MG63 (cell line): ENCODE measurements at regions not wholly inside any gene's neighbourhood (a gene's known extent, or its start where the extent isn't known, plus 50 kb on each side); places are given as distances from the start of the nearest gene placed in this dataset.

Source experiments
- DNase-seq: peaks from one replicate; pipeline ENCODE4 v3.0.0-alpha.2; 2020
- H3K27me3 ChIP-seq: fragments of 250-450 bp; sonication (Bioruptor Pico); 2 replicates; pipeline ENCODE4 v1.5.1; 2020; ENCODE audit warnings: mild to moderate bottlenecking, moderate library complexity
- H3K36me3 ChIP-seq: fragments of 250-450 bp; sonication (Bioruptor Pico); 2 replicates; pipeline ENCODE4 v1.5.1; 2020; ENCODE audit warnings: mild to moderate bottlenecking, moderate library complexity
- H3K4me3 ChIP-seq: fragments of 250-450 bp; sonication (Bioruptor Pico); 2 replicates; pipeline ENCODE4 v1.5.1; 2020; ENCODE audit warnings: mild to moderate bottlenecking, moderate library complexity
- H3K9me3 ChIP-seq: fragments of 250-450 bp; sonication (Bioruptor Pico); 2 replicates; pipeline ENCODE4 v1.5.1; 2020; ENCODE audit warnings: mild to moderate bottlenecking, moderate library complexity

- H3K4me3 ChIP-seq: no peak overlapping the region
- DNase-seq: no peak
Measured at GRCh38 chr20:7490288-7490687, 450.0 kb downstream of the HAO1 start.

DNA sequence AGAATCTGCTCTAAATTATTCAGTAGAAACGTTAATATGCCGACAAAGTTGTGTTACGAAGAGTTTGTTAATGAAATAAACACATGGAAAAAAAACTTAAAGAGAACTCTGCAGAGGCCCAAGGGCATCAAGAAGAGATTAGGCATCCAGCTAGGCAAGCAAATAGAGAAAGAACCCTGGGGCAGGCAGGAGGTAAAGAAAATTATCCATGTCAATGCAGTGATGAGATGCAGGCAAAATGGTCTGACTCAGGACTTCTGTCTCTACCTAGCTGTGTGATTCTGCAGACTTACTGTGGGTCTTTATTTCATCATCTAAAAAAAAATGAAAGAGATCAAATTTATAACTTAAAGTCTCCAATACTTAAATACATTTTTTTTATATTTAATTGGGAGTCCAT, 448.0 kb downstream of the HAO1 start:
- no peaks in the 10 kb centered on the region for H3K36me3 ChIP-seq
- H3K27me3 ChIP-seq: no peaks in the 10 kb centered on the region
- DNase-seq: no peak
- H3K9me3 ChIP-seq: 0 out of 2 replicates have a peak, but pooled peaks cover 4% of the 10 kb centered on the region
- H3K4me3 ChIP-seq: no peak overlapping the region

More at GRCh38 chr20:7490288-7490687, 450.0 kb downstream of the HAO1 start:
- Histone ChIP-seq H3K36me3 (no peaks in the 10 kb centered on the region), H3K27me3 (no peaks in the 10 kb centered on the region), H3K9me3 (0 out of 2 replicates have a peak, but pooled peaks cover 4% of the 10 kb centered on the region)

- H3K9me3 ChIP-seq: 0 out of 2 replicates have a peak, but pooled peaks cover 4% of the 10 kb centered on the region
- H3K27me3 ChIP-seq: no peaks in the 10 kb centered on the region
- no peak overlapping the region for H3K4me3 ChIP-seq
- no peak for DNase-seq
- no peaks in the 10 kb centered on the region for H3K36me3 ChIP-seq
Measured at GRCh38 chr20:7493311-7493710, 446.9 kb downstream of the HAO1 start.

DNA sequence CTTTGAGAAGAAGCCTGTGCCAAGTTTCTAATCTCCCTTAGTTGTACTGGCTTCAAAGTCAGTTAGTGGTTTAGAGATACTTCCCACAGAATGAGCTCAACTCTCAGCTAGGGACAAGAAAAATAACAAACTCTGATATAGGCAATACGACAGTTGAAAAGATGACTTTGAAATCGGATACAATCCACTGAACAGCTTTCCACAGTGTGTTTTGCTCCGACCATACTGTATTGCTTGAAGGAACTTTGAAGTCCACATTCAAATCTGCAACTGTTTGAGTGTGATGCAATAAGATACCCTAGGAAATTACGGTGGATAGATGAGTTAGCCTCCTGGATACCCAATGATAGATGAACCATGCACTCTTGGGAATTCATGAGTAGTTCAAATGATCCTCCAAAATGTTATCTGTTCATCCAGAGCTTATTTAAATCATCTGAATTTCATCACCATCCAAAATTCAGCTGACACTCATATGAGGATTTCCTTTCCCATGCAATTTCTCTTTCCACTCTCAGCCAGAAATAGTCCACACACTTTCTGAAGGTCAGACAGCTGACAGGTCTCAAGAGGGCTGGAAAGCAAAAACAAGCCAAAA, 443.8 kb downstream of the HAO1 start:
- no peak for DNase-seq
- H3K9me3 ChIP-seq: 0 out of 2 replicates have a peak, but pooled peaks cover 4% of the 10 kb centered on the region
- no peaks in the 10 kb centered on the region for H3K36me3 ChIP-seq
- no peak overlapping the region for H3K4me3 ChIP-seq
- H3K27me3 ChIP-seq: no peaks in the 10 kb centered on the region

GRCh38 chr20:7497985-7498384, 442.3 kb downstream of the HAO1 start:
- H3K4me3 ChIP-seq: no peak overlapping the region
- 0 out of 2 replicates have a peak, but pooled peaks cover 4% of the 10 kb centered on the region for H3K9me3 ChIP-seq
- H3K36me3 ChIP-seq: no peaks in the 10 kb centered on the region
- H3K27me3 ChIP-seq: no peaks in the 10 kb centered on the region
- peak; percentile 23 for DNase-seq

- 0 out of 2 replicates have a peak, but pooled peaks cover 2% of the 10 kb centered on the region for H3K9me3 ChIP-seq
- no peaks in the 10 kb centered on the region for H3K36me3 ChIP-seq
- H3K4me3 ChIP-seq: no peak overlapping the region
- no peak for DNase-seq
- no peaks in the 10 kb centered on the region for H3K27me3 ChIP-seq
Measured at GRCh38 chr20:7499201-7499600, 441.1 kb downstream of the HAO1 start.

DNA sequence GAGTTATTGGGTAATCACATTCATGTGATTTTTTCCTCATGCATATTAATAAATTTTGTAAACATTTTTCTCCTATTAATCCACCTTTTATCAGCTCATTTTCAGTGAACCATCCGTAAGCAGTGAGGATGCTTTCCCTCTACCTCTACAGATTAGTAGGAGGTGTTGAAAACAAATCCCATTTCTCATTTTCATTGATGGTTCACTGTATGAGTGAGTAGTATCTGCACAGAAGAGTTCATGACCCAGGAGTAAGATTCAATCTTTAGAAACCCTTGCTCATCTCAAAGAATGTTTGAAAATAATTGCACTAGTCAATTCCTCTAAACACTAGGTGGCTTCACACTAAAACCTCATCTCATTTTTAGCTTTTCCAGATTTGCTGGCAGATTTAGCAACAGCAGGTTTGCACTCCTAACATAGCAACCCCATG, 440.0 kb downstream of the HAO1 start:
- H3K36me3 ChIP-seq: no peaks in the 10 kb centered on the region
- no peak for DNase-seq
- no peaks in the 10 kb centered on the region for H3K9me3 ChIP-seq
- H3K4me3 ChIP-seq: no peak overlapping the region
- H3K27me3 ChIP-seq: no peaks in the 10 kb centered on the region

GRCh38 chr20:7503501-7503900, 436.8 kb downstream of the HAO1 start:
- no peak for DNase-seq
- H3K27me3 ChIP-seq: no peaks in the 10 kb centered on the region
- no peak overlapping the region for H3K4me3 ChIP-seq
- H3K9me3 ChIP-seq: no peaks in the 10 kb centered on the region
- H3K36me3 ChIP-seq: no peaks in the 10 kb centered on the region

GRCh38 chr20:7505152-7505834, 435.0 kb downstream of the HAO1 start:
- no peak for DNase-seq
- Histone ChIP-seq H3K27me3 (no peaks in the 10 kb centered on the region), H3K9me3 (no peaks in the 10 kb centered on the region), H3K36me3 (no peaks in the 10 kb centered on the region), H3K4me3 (no peak overlapping the region)

GRCh38 chr20:7505835-7506221, 434.4 kb downstream of the HAO1 start:
- Histone ChIP-seq H3K4me3 (no peak overlapping the region), H3K9me3 (no peaks in the 10 kb centered on the region), H3K36me3 (no peaks in the 10 kb centered on the region), H3K27me3 (no peaks in the 10 kb centered on the region)
- no peak for DNase-seq

GRCh38 chr20:7516621-7517111, 423.6 kb downstream of the HAO1 start:
- Histone ChIP-seq H3K9me3 (no peaks in the 10 kb centered on the region), H3K4me3 (no peak overlapping the region), H3K27me3 (no peaks in the 10 kb centered on the region), H3K36me3 (no peaks in the 10 kb centered on the region)
- no peak for DNase-seq

GRCh38 chr20:7520361-7520760, 419.9 kb downstream of the HAO1 start:
- H3K9me3 ChIP-seq: no peaks in the 10 kb centered on the region
- H3K36me3 ChIP-seq: no peaks in the 10 kb centered on the region
- no peak for DNase-seq
- H3K4me3 ChIP-seq: no peak overlapping the region
- no peaks in the 10 kb centered on the region for H3K27me3 ChIP-seq

- DNase-seq: no peak
- Histone ChIP-seq H3K4me3 (no peak overlapping the region), H3K27me3 (no peaks in the 10 kb centered on the region), H3K36me3 (no peaks in the 10 kb centered on the region), H3K9me3 (no peaks in the 10 kb centered on the region)
Measured at GRCh38 chr20:7523288-7523687, 417.0 kb downstream of the HAO1 start.

DNA sequence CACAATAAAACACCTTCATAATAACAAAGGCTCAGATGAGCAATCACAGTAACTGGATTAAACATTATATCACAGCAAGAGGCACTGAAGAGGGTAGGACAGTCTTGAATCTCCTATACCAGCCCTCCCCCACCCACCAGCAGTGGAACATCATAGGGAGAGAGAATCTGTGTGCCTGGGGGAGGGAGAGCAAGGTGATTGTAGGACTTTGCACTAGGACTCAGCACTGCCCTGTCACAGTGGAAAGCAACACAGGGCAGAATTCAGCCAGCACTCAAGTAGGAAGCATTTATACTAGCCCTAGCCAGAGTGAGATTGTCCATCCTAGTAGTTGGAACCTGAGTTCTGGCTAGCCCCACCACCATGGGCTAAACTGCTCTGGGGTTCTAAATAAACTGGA, 400.2 kb downstream of the HAO1 start:
- no peak for DNase-seq
- Histone ChIP-seq H3K36me3 (no peaks in the 10 kb centered on the region), H3K27me3 (no peaks in the 10 kb centered on the region), H3K4me3 (no peak overlapping the region), H3K9me3 (no peaks in the 10 kb centered on the region)

DNA sequence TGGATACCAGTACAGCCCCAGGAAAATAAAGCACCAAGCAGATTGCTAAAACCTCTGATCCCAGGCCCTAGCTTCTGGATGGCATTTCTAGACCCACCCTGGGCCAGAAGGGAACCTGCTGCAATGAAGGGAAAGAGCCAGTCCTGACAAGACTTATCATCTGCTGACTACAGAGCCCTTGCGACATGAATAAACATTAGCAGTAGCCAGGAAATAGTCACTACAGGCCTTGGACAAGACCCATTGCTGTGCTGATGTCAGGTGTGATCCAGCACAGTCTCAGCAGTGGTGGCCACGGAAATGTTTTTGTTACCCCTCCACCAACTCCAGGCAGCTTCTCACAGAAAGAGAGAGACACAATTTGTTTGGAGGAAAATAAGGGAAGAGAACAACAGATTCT, 399.3 kb downstream of the HAO1 start:
- Histone ChIP-seq H3K4me3 (no peak overlapping the region), H3K27me3 (no peaks in the 10 kb centered on the region), H3K9me3 (no peaks in the 10 kb centered on the region), H3K36me3 (no peaks in the 10 kb centered on the region)
- no peak for DNase-seq

DNA sequence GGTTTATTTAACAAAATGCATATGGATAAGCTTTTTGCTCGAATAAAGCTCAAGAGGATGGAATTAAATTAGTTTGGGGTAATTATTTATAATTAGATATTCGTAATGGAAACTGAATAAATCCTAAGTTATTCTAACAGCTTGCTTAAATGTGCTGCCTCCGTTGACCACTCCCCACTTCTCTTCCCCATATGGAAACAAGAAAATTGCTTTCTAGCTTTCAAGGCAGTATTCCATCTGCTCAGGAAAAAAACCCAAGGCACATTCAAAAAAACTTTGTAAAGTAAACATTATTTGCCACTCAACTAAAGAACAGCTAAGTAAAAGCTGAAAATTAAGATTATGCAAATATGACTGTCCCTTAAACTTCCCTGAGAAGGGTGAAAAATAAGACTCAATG, 369.2 kb downstream of the HAO1 start:
- no peaks in the 10 kb centered on the region for H3K36me3 ChIP-seq

DNA sequence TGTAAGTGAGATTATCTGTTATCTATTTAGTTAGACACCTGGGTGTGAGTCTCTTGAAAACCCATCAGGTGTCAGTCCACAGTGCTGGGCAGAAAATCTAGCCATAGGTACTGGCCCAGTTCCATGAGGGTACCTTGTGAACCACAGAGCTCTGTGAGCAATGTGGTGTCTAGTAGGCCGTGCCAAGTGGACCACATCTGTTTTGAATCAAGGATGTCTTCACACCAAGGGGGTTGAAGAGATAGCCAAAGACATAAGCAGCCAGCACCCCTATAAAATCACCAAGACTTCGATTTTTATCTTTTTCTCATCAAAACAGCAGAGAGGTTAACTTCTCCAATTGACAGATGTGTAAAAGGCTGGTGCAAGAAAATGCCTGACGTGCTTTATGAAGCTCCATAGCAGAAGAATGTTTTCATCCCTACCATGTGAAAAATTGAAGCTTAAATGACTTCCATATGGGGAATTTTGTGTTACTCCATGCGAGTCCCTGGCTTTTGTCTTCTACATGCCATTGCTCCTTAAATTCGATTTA, 368.7 kb downstream of the HAO1 start:
- DNase-seq: no peak
- Histone ChIP-seq H3K9me3 (no peaks in the 10 kb centered on the region), H3K27me3 (no peaks in the 10 kb centered on the region), H3K4me3 (no peak overlapping the region), H3K36me3 (no peaks in the 10 kb centered on the region)

More for the DNA sequence above, 369.2 kb downstream of the HAO1 start:
- Histone ChIP-seq H3K27me3 (no peaks in the 10 kb centered on the region), H3K4me3 (no peak overlapping the region), H3K9me3 (no peaks in the 10 kb centered on the region)
- no peak for DNase-seq

- Histone ChIP-seq H3K4me3 (no peak overlapping the region), H3K9me3 (no peaks in the 10 kb centered on the region), H3K36me3 (no peaks in the 10 kb centered on the region), H3K27me3 (no peaks in the 10 kb centered on the region)
- no peak for DNase-seq
Measured at GRCh38 chr20:7579888-7580287, 360.4 kb downstream of the HAO1 start.
